CD4-positive, alpha-beta T cell treated with Interferon gamma for 1 hour (primary cell): ENCODE measurements at regions not wholly inside any gene's neighbourhood (a gene's known extent, or its start where the extent isn't known, plus 50 kb on each side); places are given as distances from the start of the nearest gene placed in this dataset.

Experiments
- DNase-seq: peaks from one replicate; pipeline ENCODE4 v3.0.0-alpha.2; 2020

- DNase-seq: no peak
These were observed 376.4 kb upstream of the KAZN start for GRCh38 chr1:14222086-14222485.

- no peak for DNase-seq
These were observed 369.8 kb upstream of the KAZN start for GRCh38 chr1:14228677-14229076.

GRCh38 chr1:14233510-14233909, 365.0 kb upstream of the KAZN start:
- DNase-seq: no peak

- no peak for DNase-seq
These were observed 362.4 kb upstream of the KAZN start for GRCh38 chr1:14236097-14236496.

GRCh38 chr1:14238472-14239307, 359.8 kb upstream of the KAZN start:
- no peak for DNase-seq

- no peak for DNase-seq
These were observed 358.2 kb upstream of the KAZN start for GRCh38 chr1:14240265-14240664.

- DNase-seq: no peak
These were observed 356.4 kb upstream of the KAZN start for GRCh38 chr1:14242123-14242522.

DNA sequence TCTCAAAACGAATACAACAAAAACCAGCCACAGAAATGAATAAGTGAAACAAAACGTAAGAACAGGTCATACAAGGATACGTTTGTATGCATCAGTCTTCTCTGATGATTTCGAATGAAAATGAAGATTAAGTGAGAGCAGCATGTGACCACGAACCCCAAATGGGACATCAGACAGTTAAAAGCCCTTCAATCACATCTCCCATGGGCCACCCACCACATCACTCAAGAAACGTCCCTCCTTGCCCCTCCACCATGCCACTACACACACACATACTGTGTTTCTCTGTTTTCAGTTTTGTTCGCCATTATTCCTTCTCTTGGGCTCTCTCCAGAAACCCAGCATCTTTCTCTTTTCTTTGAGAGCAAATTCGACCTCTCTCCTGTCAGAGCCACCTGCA, 355.6 kb upstream of the KAZN start:
- no peak for DNase-seq

- no peak for DNase-seq
These were observed 352.5 kb upstream of the KAZN start for GRCh38 chr1:14245954-14246353.

- no peak for DNase-seq
These were observed 352.0 kb upstream of the KAZN start for GRCh38 chr1:14246471-14246870.

DNA sequence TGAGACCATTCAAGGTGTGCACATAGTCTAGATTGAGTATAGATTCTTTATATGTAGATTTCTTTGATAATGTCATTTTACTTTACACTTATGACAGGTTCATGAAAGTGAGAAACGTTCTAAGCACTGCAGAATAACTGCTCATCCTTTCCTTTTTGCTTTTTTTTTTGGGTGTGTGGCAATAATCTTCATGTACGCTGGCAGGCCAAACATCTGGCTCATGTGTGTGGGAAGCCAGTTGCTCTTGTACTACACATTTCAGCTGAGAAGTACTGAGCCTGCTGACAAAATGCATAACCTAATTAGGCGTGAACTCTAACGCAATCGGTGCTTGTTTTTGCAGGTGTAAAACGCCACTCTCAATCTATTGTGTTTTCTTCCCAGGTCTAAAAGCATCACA, 350.8 kb upstream of the KAZN start:
- DNase-seq: no peak

DNA sequence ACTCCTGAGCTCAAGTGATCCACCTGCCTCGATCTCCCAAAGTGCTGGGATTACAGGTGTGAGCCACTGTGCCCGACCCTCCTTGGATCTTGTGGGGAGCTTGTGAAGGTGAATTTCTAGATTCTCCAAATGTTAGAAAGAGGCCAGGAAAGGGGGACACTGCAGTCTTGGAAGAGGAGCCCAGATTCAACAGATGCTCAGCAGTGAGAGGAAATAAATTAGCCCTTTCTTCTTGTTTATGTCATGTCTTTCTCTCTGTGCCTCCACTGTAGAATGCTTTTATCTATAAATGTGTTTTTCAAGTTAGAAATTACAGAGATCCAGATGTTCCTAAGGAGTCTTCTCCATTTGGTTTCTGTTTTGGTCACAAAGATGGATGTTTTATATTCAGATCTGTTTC, 346.6 kb upstream of the KAZN start:
- DNase-seq: no peak

- no peak for DNase-seq
These were observed 344.8 kb upstream of the KAZN start for GRCh38 chr1:14253676-14254075.

DNA sequence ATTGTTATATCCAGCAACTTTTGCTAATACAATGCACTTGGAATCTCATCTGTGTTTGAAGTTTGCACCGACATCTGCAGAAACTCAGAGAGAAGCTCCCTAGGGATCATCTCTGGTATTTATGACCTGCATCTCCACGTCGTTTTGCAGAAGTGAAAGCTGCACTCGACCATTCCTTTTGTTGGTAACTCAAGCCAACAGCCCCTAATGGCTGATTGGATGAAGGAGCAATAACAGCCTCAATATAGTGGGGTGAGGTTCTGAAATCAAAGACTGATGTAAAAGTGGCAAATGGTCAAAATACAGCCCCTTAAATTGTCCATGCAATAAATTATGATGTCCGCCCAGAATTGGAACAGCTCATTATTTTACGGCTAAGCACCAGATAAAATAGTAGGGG, 344.2 kb upstream of the KAZN start:
- DNase-seq: no peak

- no peak for DNase-seq
These were observed 343.3 kb upstream of the KAZN start for GRCh38 chr1:14255233-14255632.

DNA sequence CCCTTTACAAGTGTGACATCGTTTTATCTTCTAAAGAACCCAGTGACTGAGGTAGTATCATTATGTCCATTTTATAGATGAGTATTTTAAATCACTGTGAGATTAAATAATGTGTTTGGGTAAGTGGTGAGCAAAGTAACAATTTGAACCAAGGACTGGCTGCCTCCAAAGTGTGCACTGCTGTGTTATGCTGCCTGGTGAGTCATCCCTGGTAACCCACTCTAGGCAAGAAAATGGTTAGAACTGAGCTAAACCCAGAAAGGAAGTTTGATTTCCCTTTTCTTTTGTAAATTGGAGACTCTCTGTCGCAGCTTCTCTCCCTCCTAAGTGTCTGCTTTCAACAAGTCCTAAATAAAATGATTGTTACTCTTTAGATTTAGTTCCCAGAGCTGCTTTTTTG, 342.8 kb upstream of the KAZN start:
- no peak for DNase-seq

GRCh38 chr1:14259191-14259757, 339.2 kb upstream of the KAZN start:
- DNase-seq: no peak

GRCh38 chr1:14260480-14260879, 338.0 kb upstream of the KAZN start:
- DNase-seq: no peak

DNA sequence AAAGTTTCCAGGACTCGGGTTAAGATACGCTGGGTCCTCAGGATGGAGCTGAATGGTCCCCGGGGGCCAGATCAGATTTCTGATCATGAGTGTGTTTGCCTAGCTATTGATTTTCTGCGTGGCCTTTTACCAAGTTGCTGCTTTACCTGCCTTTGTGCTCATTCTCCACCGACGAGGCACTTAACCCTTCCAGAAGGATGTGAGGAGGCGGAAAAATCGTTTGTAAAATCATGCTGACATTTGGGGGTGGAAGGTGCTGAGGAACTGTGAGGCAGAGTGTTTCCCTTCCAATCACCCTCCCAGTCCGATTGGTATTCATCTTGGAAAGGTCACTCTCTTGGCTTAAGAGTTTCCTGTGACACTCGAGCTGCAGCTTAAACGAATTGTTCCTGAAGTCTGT, 337.1 kb upstream of the KAZN start:
- no peak for DNase-seq

- no peak for DNase-seq
These were observed 335.8 kb upstream of the KAZN start for GRCh38 chr1:14262637-14263036.

DNA sequence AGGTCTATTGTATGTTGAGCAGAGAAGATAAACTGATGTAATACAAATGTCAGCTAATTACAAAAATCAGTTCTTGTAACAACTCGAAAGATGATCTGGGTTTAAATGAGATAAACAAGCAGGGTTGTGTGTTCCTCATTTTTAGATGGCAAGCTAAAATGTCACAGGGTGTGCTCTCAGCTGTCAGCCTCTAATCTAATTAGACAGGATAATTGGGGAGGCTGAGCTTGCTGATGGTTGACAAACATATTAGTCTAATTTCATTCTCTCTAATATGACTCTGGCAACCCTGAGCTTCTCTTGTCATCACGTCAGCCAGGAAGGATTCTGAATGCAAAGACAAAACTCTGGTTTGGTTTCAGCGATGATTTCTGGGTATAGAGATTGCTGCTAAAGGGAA, 335.3 kb upstream of the KAZN start:
- DNase-seq: no peak

- DNase-seq: no peak
These were observed 334.8 kb upstream of the KAZN start for GRCh38 chr1:14263671-14264070.

DNA sequence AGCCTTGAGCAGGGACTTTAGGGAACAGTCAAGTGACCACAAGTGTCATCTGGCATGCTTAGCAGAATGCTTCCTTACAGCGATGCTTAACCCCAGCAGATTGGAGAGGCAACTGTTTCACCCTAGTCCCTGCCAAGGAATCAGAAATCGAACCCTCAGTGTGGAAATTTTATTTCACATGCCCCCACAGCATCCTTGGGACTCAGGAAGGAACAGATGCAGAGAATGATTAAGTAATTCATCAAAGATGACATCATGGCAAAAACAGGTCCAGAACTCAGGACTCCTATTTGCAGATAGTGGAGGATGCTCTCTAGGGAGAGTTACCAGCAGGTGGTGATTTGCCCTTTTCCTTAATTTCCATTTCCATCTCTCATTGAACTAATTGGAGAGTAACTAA, 333.0 kb upstream of the KAZN start:
- no peak for DNase-seq

DNA sequence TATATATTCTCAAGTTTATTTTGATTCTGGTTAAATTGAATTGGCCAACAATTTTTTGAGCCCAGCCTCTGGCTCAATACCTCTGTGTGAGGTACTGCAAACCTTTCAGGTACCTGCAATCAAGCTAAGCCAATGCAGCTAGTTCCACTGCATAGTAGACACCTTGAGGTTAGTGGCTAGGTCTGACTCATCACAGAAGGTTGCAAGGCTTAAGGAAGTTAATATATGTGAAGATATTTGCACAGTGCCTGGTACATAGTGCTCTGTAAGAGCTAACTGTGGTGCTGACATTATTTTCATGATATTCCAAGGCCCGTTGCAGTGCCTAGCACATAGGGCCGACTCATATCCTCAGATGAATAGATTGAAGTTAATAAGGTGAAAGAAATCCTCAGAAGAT, 330.5 kb upstream of the KAZN start:
- DNase-seq: no peak

GRCh38 chr1:14270821-14271220, 327.7 kb upstream of the KAZN start:
- no peak for DNase-seq
